Calu3 (cell line): ENCODE measurements at regions not wholly inside any gene's neighbourhood (a gene's known extent, or its start where the extent isn't known, plus 50 kb on each side); places are given as distances from the start of the nearest gene placed in this dataset.

ENCODE experiments used
- BruUV-seq: library from RNA; stranded (reverse); fragments of 400-500 nt; replicated peaks from 2 replicates; lab custom pipeline; 2021; lab: Mats Ljungman, UMichigan
- CTCF ChIA-PET: fragments of 300-600 bp; sonication (Branson Sonifier 250); formaldehyde crosslinking; loops from one replicate; lab custom pipeline; 2022; ENCODE audit warnings: antibody characterized with exemption; lab: Charles Lee
- DNase-seq: peaks from one replicate; pipeline ENCODE4 v3.0.0; 2022
- H3K27ac Mint-ChIP-seq: one replicate; pipeline ENCODE4 v1.8.0; 2022; ENCODE audit warnings: mixed read lengths; ENCODE audit not compliant: unreplicated experiment
- H3K27me3 Mint-ChIP-seq: one replicate; pipeline ENCODE4 v1.8.0; 2022; ENCODE audit warnings: mixed read lengths; ENCODE audit not compliant: unreplicated experiment
- H3K36me3 Mint-ChIP-seq: one replicate; pipeline ENCODE4 v1.8.0; 2022; ENCODE audit warnings: mild to moderate bottlenecking, moderate library complexity, mixed read lengths; ENCODE audit not compliant: insufficient read depth, unreplicated experiment
- H3K4me1 Mint-ChIP-seq: one replicate; pipeline ENCODE4 v1.8.0; 2022; ENCODE audit warnings: mild to moderate bottlenecking, low read depth, mixed read lengths; ENCODE audit not compliant: unreplicated experiment
- H3K4me3 Mint-ChIP-seq: one replicate; pipeline ENCODE4 v1.8.0; 2022; ENCODE audit warnings: mild to moderate bottlenecking, low read depth, moderate library complexity, mixed read lengths; ENCODE audit not compliant: unreplicated experiment
- H3K9me3 Mint-ChIP-seq: one replicate; pipeline ENCODE4 v1.8.0; 2022; ENCODE audit warnings: low read depth, mixed read lengths; ENCODE audit not compliant: unreplicated experiment
- CTCF ChIP-seq: fragments of 200-600 bp; IDR thresholded peaks from one replicate; pipeline ENCODE4 v1.8.0; 2022; ENCODE audit warnings: antibody characterized with exemption; ENCODE audit not compliant: unreplicated experiment
- intact Hi-C: fragments of 100-400 bp; cut with micrococcal nuclease; formaldehyde crosslinking; loops from one replicate; pipeline ENCODE4 v1.10.0; 2022; ENCODE audit not compliant: unreplicated experiment

- Mint-ChIP-seq H3K36me3 (no peaks in the 10 kb centered on the region), H3K4me3 (no peak overlapping the region), H3K27ac (no peak overlapping the region), H3K27me3 (no peaks in the 10 kb centered on the region), H3K9me3 (peaks cover 3% of the 10 kb centered on the region), H3K4me1 (no peaks in the 10 kb centered on the region)
- CTCF ChIA-PET: no interaction called here
- TF ChIP-seq CTCF: no peak
- intact Hi-C loops: no loop called here
- BruUV-seq: no TSS peak
- DNase-seq: no peak
Observed at GRCh38 chr14:44652640-44653039, 145.6 kb upstream of the FSCB start.

GRCh38 chr14:44649061-44649460, 142.0 kb upstream of the FSCB start:
- BruUV-seq: no TSS peak
- H3K27me3 Mint-ChIP-seq: no peaks in the 10 kb centered on the region
- intact Hi-C loops: no loop called here
- no peak for TF ChIP-seq CTCF
- H3K4me1 Mint-ChIP-seq: no peaks in the 10 kb centered on the region
- H3K9me3 Mint-ChIP-seq: peaks cover 5% of the 10 kb centered on the region
- CTCF ChIA-PET: no interaction called here
- no peaks in the 10 kb centered on the region for H3K36me3 Mint-ChIP-seq
- DNase-seq: no peak
- no peak overlapping the region for H3K27ac Mint-ChIP-seq
- H3K4me3 Mint-ChIP-seq: no peak overlapping the region

- TF ChIP-seq CTCF: no peak
- H3K27ac Mint-ChIP-seq: no peak overlapping the region
- CTCF ChIA-PET: no interaction called here
- no peak overlapping the region for H3K4me3 Mint-ChIP-seq
- H3K4me1 Mint-ChIP-seq: no peaks in the 10 kb centered on the region
- no peak for DNase-seq
- no peaks in the 10 kb centered on the region for H3K9me3 Mint-ChIP-seq
- no TSS peak for BruUV-seq
- intact Hi-C loops: no loop called here
- H3K27me3 Mint-ChIP-seq: no peaks in the 10 kb centered on the region
- H3K36me3 Mint-ChIP-seq: no peaks in the 10 kb centered on the region
Observed at GRCh38 chr14:44640416-44640815, 133.3 kb upstream of the FSCB start.

GRCh38 chr14:44639781-44640385, 132.8 kb upstream of the FSCB start:
- H3K4me3 Mint-ChIP-seq: no peak overlapping the region
- no TSS peak for BruUV-seq
- no peaks in the 10 kb centered on the region for H3K36me3 Mint-ChIP-seq
- TF ChIP-seq CTCF: no peak
- H3K4me1 Mint-ChIP-seq: no peaks in the 10 kb centered on the region
- H3K9me3 Mint-ChIP-seq: no peaks in the 10 kb centered on the region
- H3K27ac Mint-ChIP-seq: no peak overlapping the region
- H3K27me3 Mint-ChIP-seq: no peaks in the 10 kb centered on the region
- CTCF ChIA-PET: no interaction called here
- intact Hi-C loops: no loop called here
- no peak for DNase-seq
